CD4-positive, alpha-beta T cell treated with Interleukin-1 beta for 1 hour (primary cell): ENCODE measurements at regions not wholly inside any gene's neighbourhood (a gene's known extent, or its start where the extent isn't known, plus 50 kb on each side); places are given as distances from the start of the nearest gene placed in this dataset.

Experiments used
- DNase-seq, 2 donors: peaks; one replicate each; pipeline ENCODE4 v3.0.0-alpha.2; 2020 to 2022

GRCh38 chr12:39240587-39240986, 202.3 kb downstream of the KIF21A start:
- DNase-seq: no peak

- no peak for DNase-seq
Measured at GRCh38 chr12:39239490-39240486, 203.1 kb downstream of the KIF21A start.

- DNase-seq: no peak
Measured at GRCh38 chr12:39237004-39237403, 205.9 kb downstream of the KIF21A start.

DNA sequence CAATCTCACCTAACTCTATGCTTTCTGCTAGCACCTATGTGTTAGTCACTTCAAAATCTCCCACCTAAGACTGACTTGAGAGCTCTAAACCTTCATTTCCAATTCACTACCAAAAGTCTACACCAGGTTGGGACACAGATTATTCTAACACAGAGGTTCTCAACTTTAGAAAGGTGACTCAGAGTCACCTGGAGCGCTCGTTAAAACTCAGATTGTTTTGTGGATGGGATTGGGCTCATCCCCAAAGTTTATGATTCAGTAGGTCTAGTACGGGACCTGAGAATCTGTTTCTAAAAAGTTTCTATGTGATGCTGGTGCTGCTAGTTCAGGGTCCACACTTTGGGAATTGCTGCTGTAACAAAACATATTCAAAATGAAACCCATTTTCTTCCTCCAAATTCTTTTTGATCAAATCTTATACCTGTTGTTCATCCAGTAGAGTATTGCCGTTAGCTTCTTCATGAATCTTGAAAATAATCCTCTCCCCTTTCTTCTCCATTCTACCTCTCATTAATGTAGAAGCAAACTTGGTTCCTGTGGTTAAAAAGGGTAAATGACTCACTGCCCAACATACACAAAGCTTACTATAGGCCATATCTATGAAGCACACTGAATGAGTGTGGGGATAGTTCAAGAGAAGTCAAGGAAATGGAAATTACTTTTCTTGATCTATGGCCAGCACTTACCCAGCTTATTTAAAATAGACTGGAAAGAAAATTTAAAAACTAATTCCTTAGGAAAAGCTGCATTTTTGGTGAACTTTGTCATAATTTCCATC, 206.7 kb downstream of the KIF21A start:
- DNase-seq: no peak

DNA sequence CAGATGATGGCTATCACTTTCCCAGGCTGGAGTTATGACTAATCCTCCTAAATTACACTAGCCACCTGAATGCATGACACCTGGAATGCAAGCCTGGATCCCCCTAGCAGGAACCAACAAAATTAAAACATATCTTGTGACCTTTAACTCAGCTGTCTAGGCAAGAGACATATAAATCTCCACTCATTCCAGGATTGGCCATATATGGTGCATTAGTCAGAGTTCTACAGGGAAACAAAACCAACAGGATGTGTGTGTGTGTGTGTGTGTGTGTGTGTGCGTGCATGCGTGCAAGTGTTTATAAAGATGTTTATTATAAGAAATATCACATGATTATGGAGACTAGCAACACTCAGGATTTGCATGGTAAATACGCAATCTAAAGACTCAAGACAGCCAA, 212.8 kb downstream of the KIF21A start:
- DNase-seq: no peak

- DNase-seq: no peak
Measured at GRCh38 chr12:39227218-39227617, 215.7 kb downstream of the KIF21A start.

DNA sequence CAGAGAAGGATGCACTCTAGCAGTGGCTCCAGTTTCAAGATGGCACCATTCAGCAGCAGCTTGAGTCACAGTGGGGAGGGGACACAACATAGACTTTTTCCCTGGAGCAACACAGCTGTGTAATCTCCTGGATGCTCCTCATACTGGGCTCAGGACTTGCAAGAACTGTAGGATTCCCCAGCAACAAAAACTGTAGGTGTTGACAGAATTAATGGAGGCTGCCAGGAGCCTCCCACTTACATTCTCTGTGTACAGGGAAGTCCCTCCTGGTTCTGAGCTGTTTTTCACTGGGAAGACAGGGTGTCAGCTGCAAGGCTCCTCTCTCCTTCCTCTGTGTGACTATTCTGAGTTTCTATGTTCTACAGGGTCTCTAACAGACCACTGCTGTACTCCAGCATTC, 217.9 kb downstream of the KIF21A start:
- DNase-seq: no peak

GRCh38 chr12:39205969-39206368, 237.0 kb downstream of the KIF21A start:
- DNase-seq: no peak

DNA sequence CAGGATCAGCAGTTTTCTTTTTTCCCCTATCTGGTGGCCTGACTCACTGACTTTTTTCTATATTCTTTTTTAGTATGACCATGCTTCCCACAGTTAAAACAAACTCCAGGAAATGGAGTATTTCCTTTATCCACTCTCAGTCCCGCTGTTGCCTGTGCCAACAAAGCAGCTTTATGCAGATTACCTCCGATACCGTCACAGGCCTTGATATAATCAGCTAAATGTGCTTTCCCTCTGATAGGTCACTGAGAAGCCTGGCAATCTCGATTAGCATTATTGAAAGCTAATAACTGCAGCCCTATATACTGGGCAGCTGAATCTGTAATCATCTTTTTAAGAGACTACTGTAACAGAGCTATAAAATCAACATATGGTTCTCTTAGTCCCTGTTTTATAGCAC, 243.6 kb downstream of the KIF21A start:
- no peak for DNase-seq

GRCh38 chr12:39188689-39189088, 254.2 kb downstream of the KIF21A start:
- DNase-seq: no peak

- DNase-seq: no peak
Measured at GRCh38 chr12:39186744-39187143, 256.2 kb downstream of the KIF21A start.

- no peak for DNase-seq
Measured at GRCh38 chr12:39178837-39179236, 264.1 kb downstream of the KIF21A start.

DNA sequence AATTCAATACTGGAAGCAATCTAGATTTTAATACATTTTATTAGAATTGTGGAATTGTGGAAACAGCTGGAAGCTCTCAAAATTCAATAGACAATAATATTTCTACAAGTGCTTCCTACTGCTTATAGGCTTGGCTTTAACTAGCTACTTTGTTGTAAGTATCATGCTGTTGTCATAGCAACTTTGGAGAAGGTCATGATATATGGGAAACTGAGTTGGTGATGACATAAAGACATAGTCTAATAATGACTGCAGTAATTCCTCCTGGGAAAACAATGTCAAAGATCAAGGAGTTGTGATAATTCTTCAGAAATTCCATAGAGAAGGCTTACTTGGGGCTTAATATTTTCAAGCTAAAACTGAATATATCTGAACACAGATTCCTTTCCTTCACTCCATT, 266.6 kb downstream of the KIF21A start:
- DNase-seq: no peak

GRCh38 chr12:39173726-39174125, 268.3 kb upstream of the CPNE8 start:
- no peak for DNase-seq

- DNase-seq: no peak
Measured at GRCh38 chr12:39165338-39165737, 259.9 kb upstream of the CPNE8 start.

DNA sequence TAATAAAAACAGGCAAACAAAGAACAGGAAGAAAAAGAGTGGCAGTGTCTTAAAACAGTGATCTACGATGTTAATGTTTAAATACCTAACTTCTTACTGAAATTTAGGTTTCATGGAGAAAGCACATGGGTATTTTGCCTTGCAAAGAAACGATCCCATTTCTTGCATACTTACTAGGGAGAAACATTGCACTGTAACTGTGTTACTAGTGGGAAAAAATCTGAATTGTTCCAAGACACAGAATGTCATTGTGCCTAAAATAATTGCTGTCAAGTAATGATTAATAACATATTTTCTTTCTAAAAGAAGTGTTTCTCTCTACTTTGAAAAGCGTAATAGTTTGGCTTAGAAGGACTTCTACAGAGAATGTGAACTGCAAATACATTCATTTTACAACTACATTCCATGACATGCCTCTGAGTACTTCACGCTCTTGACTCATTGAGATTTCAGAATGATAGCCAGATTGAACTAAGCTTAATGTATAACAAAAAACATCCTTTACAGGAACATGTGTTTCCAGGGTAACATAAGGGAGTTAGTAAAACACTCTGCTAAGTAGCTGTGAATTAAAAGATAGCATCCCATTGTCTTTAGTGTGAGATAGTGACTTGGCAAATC, 256.2 kb upstream of the CPNE8 start:
- no peak for DNase-seq

GRCh38 chr12:39157696-39158342, 252.4 kb upstream of the CPNE8 start:
- DNase-seq: no peak

DNA sequence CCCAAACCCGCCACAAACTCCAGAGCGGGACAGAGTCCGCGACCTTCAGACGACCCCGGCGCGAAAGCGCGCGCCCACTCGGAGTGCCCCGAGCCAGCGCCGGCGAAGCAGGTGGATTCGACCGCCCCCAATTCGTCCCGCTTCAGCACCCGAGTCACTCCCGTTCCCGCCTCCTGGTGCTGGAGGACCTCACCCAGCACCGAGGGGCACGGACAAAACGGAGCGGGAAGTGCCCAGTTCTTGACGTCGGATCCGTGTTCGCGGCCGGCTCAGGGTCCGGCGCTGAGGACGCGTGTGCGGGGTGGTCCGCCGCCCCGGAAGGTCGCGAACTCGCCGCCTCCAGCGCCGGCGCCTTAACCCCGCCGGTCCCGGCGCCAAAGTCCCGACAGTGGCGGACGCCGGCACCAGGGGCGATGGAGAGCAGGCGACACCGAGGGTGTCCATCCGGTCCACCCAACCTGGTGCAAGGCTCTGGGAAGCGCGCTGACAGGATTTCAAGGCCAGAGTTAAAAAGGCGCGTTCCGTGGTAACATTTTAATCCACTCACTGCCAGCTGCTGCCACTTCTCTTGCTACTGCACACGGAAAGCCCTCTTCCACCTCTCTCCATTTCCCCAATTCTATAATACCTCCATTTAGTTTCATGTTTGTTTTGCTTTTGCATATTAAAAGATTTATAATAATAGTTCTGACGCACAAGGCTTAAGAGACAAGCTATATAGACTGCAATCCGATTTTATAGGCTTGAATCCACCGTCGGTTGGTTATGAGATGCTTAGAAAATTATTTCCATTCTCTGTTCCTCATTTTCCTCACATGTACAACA, 240.0 kb upstream of the CPNE8 start:
- no peak for DNase-seq

DNA sequence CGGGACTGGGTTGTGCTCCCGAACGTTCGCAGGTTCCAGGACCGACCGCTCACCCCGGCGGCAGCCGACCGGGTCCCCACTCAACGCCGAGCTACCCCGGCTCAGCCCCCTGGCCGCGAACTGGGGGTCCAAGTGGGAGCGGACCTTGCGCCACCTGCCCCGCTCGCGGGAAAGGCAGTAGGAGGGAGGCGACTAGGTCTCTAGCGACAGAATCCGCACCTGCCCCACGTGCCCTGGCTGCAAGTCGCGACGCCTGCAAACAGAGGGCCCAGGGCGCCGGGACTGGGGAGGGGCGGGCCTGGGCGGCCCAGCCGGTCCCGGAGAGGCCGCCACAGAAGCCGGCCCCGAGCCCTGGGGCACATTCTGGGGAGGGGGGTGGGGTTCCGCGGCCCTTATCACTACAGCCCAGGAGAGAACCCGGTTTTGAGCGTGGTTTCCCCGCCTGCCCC, 239.2 kb upstream of the CPNE8 start:
- DNase-seq: no peak

- no peak for DNase-seq
Measured at GRCh38 chr12:39138268-39138667, 232.9 kb upstream of the CPNE8 start.

DNA sequence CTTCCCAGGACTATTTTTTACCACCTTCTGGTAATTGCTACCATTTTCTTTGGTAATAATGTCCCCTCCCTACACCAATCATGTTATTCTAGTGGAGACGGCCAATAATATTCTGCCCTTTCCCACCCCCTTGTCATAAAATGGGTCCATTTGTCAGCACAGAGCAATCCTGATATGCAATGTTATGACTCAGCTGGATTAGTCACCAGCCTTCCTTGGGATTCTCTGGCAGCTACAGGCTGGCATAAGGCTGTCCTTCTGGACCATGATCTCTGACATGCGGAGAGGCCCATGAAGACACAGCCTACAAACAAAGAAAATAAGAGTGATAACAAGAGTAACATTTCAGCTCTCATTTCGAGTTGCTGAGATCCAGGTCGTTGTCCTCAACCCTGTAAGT, 222.0 kb upstream of the CPNE8 start:
- DNase-seq: no peak

DNA sequence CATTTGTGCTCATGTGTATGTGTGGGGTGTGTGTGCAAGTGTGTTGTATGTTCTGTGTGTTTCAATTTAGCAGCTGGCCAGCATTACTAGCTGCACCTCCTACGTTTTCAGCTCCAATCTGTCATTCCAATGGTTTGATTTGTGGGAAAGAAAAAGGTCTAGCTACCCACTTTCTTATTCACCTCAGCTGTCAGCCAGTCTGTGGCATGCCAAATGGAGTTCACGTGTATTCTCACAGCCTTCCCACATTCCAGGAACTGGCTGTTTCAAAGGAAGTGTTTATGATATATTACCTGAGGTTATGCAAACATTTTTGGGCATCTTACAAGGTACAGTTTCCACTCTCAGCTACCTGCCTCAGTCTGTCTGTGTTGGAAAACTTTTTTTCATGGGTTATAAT, 220.2 kb upstream of the CPNE8 start:
- no peak for DNase-seq
